Osteoblast (primary cell): ENCODE measurements at regions not wholly inside any gene's neighbourhood (a gene's known extent, or its start where the extent isn't known, plus 50 kb on each side); places are given as distances from the start of the nearest gene placed in this dataset.

ENCODE experiments used
- DNase-seq: peaks from one replicate; pipeline ENCODE4 v3.0.0; 2011; ENCODE audit warnings: low spot score, mixed read lengths; ENCODE audit not compliant: insufficient read length; ENCODE audit errors: missing footprints
- H2AFZ ChIP-seq: 2 replicates; pipeline ENCODE4 v1.6.0; 2011; ENCODE audit warnings: mild to moderate bottlenecking, low read length
- H3K27ac ChIP-seq: 2 replicates; pipeline ENCODE4 v1.5.1; 2011; ENCODE audit warnings: mild to moderate bottlenecking, low read depth, low read length, moderate library complexity
- H3K27me3 ChIP-seq: 2 replicates; pipeline ENCODE4 v1.6.0; 2012; ENCODE audit warnings: mild to moderate bottlenecking, control low read depth, inconsistent platforms, low read length, moderate library complexity; ENCODE audit not compliant: insufficient read depth
- H3K36me3 ChIP-seq: 2 replicates; pipeline ENCODE4 v1.5.1; 2011; ENCODE audit warnings: mild to moderate bottlenecking, low read length, control low read depth, moderate library complexity; ENCODE audit not compliant: insufficient read depth
- H3K4me1 ChIP-seq: 2 replicates; pipeline ENCODE4 v1.5.1; 2011; ENCODE audit warnings: mild to moderate bottlenecking, low read length, control low read depth, moderate library complexity; ENCODE audit not compliant: insufficient read depth
- H3K4me2 ChIP-seq: 2 replicates; pipeline ENCODE4 v1.6.0; 2011; ENCODE audit warnings: mild to moderate bottlenecking, low read length; ENCODE audit not compliant: insufficient read depth
- H3K4me3 ChIP-seq: fragments of 200-600 bp; sonication (generic); 3 replicates; pipeline ENCODE4 v1.5.1; 2012; ENCODE audit warnings: mild to moderate bottlenecking, low read length, inconsistent platforms; ENCODE audit not compliant: insufficient read depth
- H3K79me2 ChIP-seq: 2 replicates; pipeline ENCODE4 v1.6.0; 2012; ENCODE audit warnings: mild to moderate bottlenecking, low read length, control low read depth, inconsistent platforms; ENCODE audit not compliant: insufficient read depth
- H3K9me3 ChIP-seq: 2 replicates; pipeline ENCODE4 v1.5.1; 2011; ENCODE audit warnings: low read depth, low read length, control low read depth
- H4K20me1 ChIP-seq: 2 replicates; pipeline ENCODE4 v1.6.0; 2012; ENCODE audit warnings: mild to moderate bottlenecking, low read length, control low read depth; ENCODE audit not compliant: insufficient read depth
- TF ChIP-seq, protein P1 (sequence below): IDR thresholded peaks from 2 replicates; pipeline ENCODE4 v1.5.1; 2011; ENCODE audit warnings: mild to moderate bottlenecking, low read depth, low read length, moderate library complexity; ENCODE audit errors: extremely low read depth

DNA sequence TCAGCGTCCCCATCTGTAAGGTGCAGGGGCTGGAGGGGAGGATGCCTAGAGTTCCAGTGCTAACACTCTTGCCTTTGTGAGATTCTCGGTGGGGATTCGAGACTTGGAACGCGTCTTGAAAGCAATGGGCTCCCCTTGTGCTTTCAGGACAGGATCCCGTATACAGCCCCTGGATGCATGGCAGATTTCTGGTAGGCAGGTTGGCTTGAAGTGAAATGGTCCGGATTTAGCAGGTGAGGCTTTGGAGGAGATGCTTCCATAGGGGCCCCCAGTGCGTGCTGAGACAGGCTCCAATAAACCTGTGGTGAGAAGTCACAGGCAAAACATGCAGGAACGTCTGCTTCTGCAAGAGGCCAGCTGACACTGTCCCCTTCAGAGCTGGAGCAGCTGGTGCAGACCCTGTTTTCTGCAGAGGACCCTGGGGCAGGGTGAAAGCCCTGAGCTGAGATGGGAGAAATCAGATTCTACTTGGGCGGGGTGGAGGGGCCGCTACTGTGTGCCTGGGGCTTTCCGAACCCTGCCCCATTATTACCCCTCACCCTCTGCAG, 270.4 kb downstream of the PTPRU start:
- Histone ChIP-seq H2AFZ (no peak overlapping the region), H3K4me2 (no peak overlapping the region), H3K9me3 (no peaks in the 10 kb centered on the region), H3K4me3 (no peak overlapping the region), H4K20me1 (no peaks in the 10 kb centered on the region), H3K27me3 (no peaks in the 10 kb centered on the region), H3K27ac (no peak overlapping the region), H3K4me1 (no peaks in the 10 kb centered on the region), H3K79me2 (no peaks in the 10 kb centered on the region), H3K36me3 (no peaks in the 10 kb centered on the region)
- DNase-seq = no peak
- TF ChIP-seq, protein P1, sequence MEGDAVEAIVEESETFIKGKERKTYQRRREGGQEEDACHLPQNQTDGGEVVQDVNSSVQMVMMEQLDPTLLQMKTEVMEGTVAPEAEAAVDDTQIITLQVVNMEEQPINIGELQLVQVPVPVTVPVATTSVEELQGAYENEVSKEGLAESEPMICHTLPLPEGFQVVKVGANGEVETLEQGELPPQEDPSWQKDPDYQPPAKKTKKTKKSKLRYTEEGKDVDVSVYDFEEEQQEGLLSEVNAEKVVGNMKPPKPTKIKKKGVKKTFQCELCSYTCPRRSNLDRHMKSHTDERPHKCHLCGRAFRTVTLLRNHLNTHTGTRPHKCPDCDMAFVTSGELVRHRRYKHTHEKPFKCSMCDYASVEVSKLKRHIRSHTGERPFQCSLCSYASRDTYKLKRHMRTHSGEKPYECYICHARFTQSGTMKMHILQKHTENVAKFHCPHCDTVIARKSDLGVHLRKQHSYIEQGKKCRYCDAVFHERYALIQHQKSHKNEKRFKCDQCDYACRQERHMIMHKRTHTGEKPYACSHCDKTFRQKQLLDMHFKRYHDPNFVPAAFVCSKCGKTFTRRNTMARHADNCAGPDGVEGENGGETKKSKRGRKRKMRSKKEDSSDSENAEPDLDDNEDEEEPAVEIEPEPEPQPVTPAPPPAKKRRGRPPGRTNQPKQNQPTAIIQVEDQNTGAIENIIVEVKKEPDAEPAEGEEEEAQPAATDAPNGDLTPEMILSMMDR = no peak

DNA sequence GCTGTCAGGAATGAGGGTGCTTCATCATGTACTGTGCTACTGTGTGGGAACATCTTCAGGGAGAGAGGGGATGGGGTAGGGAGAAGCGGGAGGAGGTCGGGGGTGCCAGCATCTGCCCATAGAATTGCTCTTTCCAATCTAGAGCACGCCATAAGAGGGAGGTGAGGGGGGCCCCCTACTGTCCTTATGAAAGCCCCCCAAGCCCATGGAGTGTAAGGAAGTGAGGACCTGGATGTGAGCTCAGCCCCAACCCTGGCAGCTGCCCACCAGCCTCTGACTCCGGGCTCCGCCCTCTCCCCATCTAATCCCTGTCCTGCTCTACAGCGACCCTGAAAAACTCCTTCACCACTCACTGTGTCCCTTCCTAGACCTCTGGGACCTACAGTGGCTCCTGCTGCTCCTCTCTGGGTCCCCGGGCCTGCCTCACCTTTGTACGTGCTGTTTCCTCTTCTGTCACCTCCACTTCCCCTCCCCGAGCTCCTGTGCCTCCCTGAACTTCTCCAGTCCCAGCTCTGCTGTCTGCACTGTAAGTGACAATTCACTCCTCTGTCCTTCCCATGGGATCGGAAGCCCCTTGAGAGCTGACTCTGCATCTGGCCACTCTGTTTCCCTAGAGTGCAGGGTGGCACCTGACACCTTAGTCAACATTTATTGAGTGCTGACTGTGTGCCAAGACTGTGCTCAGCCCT, 269.4 kb downstream of the PTPRU start:
- Histone ChIP-seq H3K27me3 (no peaks in the 10 kb centered on the region), H3K79me2 (no peaks in the 10 kb centered on the region), H2AFZ (no peak overlapping the region), H3K4me2 (no peak overlapping the region), H4K20me1 (no peaks in the 10 kb centered on the region), H3K4me3 (no peak overlapping the region), H3K36me3 (no peaks in the 10 kb centered on the region), H3K27ac (no peak overlapping the region), H3K9me3 (no peaks in the 10 kb centered on the region), H3K4me1 (no peaks in the 10 kb centered on the region)
- DNase-seq = no peak
- TF ChIP-seq, protein P1 = no peak

DNA sequence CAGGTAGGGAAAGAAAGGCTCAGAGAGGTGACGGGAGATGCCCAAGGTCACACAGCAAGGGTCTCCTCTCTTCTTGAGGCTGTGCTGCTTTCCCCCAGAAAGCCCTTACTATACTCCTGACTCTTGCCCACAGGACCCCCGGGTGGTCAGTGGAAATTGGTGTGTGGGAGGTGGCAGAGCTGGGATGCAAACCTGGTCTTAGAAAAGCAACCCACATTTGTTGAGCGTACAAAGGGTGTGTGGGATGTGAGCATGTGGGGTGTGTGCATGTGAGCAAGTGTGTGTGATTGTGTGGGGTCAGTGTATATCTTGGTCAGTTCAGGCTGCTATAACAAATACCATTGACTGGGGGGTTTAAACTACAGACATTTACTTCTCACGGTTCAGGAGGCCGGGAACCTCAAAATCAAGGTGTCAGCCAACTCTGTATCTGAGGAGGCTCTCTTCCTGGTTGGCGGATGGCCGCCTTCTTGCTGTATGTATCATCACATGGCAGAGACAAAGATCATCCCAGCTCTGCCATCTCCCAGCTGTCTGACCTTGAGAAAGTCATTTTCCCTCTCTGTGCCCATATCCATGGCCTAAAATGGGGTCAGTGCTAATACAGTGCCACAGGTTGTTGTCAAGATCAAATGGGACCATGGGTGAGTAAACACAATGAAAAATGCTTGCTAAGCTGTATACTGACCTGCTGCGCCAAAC, 268.5 kb downstream of the PTPRU start:
- no peak for DNase-seq
- TF ChIP-seq, protein P1 = no peak
- H3K4me1 ChIP-seq = no peaks in the 10 kb centered on the region
- no peaks in the 10 kb centered on the region for H3K27me3 ChIP-seq
- H3K27ac ChIP-seq = no peak overlapping the region
- no peaks in the 10 kb centered on the region for H3K79me2 ChIP-seq
- no peak overlapping the region for H3K4me3 ChIP-seq
- H2AFZ ChIP-seq = no peak overlapping the region
- H4K20me1 ChIP-seq = no peaks in the 10 kb centered on the region
- no peaks in the 10 kb centered on the region for H3K9me3 ChIP-seq
- no peaks in the 10 kb centered on the region for H3K36me3 ChIP-seq
- H3K4me2 ChIP-seq = no peak overlapping the region

DNA sequence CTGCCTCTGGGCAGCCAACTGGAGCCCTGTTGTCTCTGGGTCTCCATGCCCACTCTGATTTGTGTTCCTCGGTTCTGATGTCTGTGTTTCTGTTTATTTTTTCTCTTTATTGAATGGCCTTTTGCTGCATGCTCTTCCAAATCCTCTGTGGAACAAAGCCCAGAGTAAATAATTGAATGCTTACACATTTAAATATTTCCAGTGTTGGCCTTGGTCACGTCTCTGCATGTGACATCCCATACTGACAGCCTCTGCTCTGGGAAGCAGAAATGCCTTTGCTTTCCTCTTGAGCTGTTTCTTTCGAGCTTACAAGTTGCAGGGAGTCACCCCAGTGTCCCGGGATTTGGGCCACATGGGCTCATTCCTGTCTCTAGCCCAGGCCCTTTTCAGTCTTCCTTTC, 267.9 kb downstream of the PTPRU start:
- TF ChIP-seq, protein P1 = no peak
- H3K27ac ChIP-seq = no peak overlapping the region
- no peaks in the 10 kb centered on the region for H3K79me2 ChIP-seq
- H3K4me2 ChIP-seq = no peak overlapping the region
- no peaks in the 10 kb centered on the region for H3K9me3 ChIP-seq
- H3K27me3 ChIP-seq = no peaks in the 10 kb centered on the region
- H3K36me3 ChIP-seq = no peaks in the 10 kb centered on the region
- H4K20me1 ChIP-seq = no peaks in the 10 kb centered on the region
- no peak overlapping the region for H3K4me3 ChIP-seq
- DNase-seq = no peak
- no peak overlapping the region for H2AFZ ChIP-seq
- no peaks in the 10 kb centered on the region for H3K4me1 ChIP-seq
